NCI-H2107 treated with DMSO at 0.1 percent for 48 hours (cell line): ENCODE measurements at regions not wholly inside any gene's neighbourhood (a gene's known extent, or its start where the extent isn't known, plus 50 kb on each side); places are given as distances from the start of the nearest gene placed in this dataset.

Experiments used
- DNase-seq: peaks from one replicate; lab custom pipeline; 2025; ENCODE audit not compliant: unreplicated experiment; lab: John Stamatoyannopoulos, UW

- DNase-seq: no peak
Observed at GRCh38 chr12:24021164-24021502, 71.7 kb upstream of the SOX5 start.

GRCh38 chr12:24020397-24021163 lies 71.1 kb upstream of the SOX5 start:
- no peak for DNase-seq

GRCh38 chr12:24015833-24016160 lies 66.3 kb upstream of the SOX5 start:
- DNase-seq: no peak

GRCh38 chr12:24014915-24015832 lies 65.7 kb upstream of the SOX5 start:
- no peak for DNase-seq

- DNase-seq: no peak
Observed at GRCh38 chr12:24014240-24014639, 64.8 kb upstream of the SOX5 start.

GRCh38 chr12:24012528-24012927 lies 63.1 kb upstream of the SOX5 start:
- no peak for DNase-seq

- no peak for DNase-seq
Observed at GRCh38 chr12:24011927-24012507, 62.5 kb upstream of the SOX5 start.

- DNase-seq: no peak
Observed at GRCh38 chr12:24008166-24008565, 58.7 kb upstream of the SOX5 start.
